Aorta (tissue), 5 donors: ENCODE measurements at regions not wholly inside any gene's neighbourhood (a gene's known extent, or its start where the extent isn't known, plus 50 kb on each side); places are given as distances from the start of the nearest gene placed in this dataset.

Source experiments
- ATAC-seq: fragments of 200-7000 bp; cut with Tn5 transposase; one replicate; pipeline ENCODE4 v1.9.1; 2022; ENCODE audit warnings: moderate library complexity; ENCODE audit not compliant: low FRiP score
- DNase-seq, 2 donors: peaks; one replicate each; pipeline ENCODE4 v3.0.0-alpha.2; 2020
- H3K27ac ChIP-seq, 2 donors: one replicate each; pipeline ENCODE4 v1.5.1; 2013; ENCODE audit warnings: low read length in 2 of 2, mild to moderate bottlenecking in 2 of 2, moderate library complexity in 2 of 2, control low read depth in 1 of 2, inconsistent platforms in 1 of 2, low read depth in 1 of 2
- H3K27me3 ChIP-seq, 2 donors: one replicate each; pipeline ENCODE4 v1.6.1; 2013; ENCODE audit warnings: control low read depth in 1 of 2, low read length in 1 of 2, mild to moderate bottlenecking in 1 of 2, moderate library complexity in 1 of 2; ENCODE audit not compliant: insufficient read depth in 2 of 2, control insufficient read depth in 1 of 2
- H3K36me3 ChIP-seq, 2 donors: one replicate each; pipeline ENCODE4 v1.6.1; 2013; ENCODE audit warnings: control low read depth in 1 of 2, low read length in 1 of 2, mild to moderate bottlenecking in 1 of 2; ENCODE audit not compliant: insufficient read depth in 2 of 2, control insufficient read depth in 1 of 2
- H3K4me1 ChIP-seq, 2 donors: one replicate each; pipeline ENCODE4 v1.6.1; 2013; ENCODE audit warnings: low read length in 2 of 2, control low read depth in 1 of 2, mild to moderate bottlenecking in 1 of 2, moderate library complexity in 1 of 2; ENCODE audit not compliant: insufficient read depth in 2 of 2, control insufficient read depth in 1 of 2
- H3K4me3 ChIP-seq, 2 donors: one replicate each; pipeline ENCODE4 v1.5.1; 2013; ENCODE audit warnings: low read length in 2 of 2, control low read depth in 1 of 2, mild to moderate bottlenecking in 1 of 2
- H3K9me3 ChIP-seq: one replicate; pipeline ENCODE4 v1.6.1; 2013; ENCODE audit warnings: mild to moderate bottlenecking, low read length; ENCODE audit not compliant: control insufficient read depth
- WGBS, 2 donors: extraction: QIAGEN DNeasy Blood & Tissue Kit; methylation state at CpG; one replicate each; pipeline ENCODE4 v1.1.7; 2013; 5-methylcytosine and 5-hydroxymethylcytosine counted together
- intact Hi-C, 2 donors: fragments of 100-400 bp; cut with DNase I; formaldehyde crosslinking; loops; one replicate each; pipeline versions ENCODE4 v1.14.2 to v1.15.0; 2022
- donor health status: healthy with polysubstance abuse.
- donor health status: Bipolar disorder and iron deficiency.
- donor health status: DM: no; HTN: no; CAD: no.
- donor health status: DM: no; HTN: no; CAD: no.
- donor health status: DM: yes; HTN: yes; CAD: no.

DNA sequence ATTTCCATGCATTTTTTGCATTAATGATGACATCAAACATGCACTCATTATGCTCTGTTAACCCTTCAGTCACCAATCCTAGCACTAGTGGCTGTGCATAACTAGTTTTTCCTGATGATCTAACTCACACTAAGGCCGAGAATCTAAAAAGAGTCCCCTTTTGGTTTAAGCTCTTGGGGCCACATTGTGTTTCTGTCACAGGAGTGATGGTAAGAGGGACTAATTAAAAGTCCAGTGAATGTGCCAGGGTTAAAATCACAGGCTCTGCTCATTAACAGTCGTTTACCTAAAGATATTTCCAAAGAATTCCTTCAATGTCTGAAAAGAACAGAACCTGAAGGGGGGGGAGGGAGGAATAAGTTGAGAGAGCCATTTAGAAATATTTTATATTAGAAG, 359.0 kb upstream of the ANKRD30A start:
- Histone ChIP-seq H3K27ac (no peak overlapping the region), H3K4me3 (no peak overlapping the region), H3K4me1 (no peaks in the 10 kb centered on the region), H3K9me3 (no peaks in the 10 kb centered on the region), H3K27me3 (no peaks in the 10 kb centered on the region), H3K36me3 (no peaks in the 10 kb centered on the region)
- no peak for ATAC-seq
- WGBS, 2 donors = 62 to 70% methylated on average over 2 of the region's 2 CpGs
- no peak for DNase-seq
- intact Hi-C loops = no loop called here

DNA sequence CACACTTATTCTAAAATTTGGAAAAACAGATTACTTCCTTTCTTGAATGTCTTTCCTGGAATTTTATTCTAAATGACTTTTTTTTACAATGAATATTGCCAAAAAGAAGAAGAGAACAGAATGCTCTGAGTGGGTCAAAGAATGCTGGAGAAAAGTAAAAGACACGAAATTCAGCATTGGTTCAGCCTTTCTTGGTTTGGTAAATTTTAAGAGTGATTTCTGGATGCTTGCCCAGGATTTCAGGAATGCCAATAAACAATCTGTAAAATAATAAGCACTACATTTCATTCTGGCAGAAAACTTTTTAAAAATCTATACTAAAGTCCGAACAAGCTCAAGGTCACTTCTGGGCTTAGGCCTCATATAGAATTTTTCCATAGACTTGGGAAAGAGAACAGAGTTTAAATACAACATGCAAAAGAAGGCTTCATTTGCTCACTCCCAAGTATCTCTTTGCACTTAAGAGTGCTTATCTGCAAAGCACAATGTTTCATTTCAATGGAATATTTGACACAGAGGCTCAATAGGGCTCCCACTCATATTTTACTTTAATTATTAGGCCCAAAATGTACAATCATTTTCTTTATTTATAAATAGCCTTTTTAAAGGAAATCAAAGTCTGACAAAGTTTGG, 359.5 kb upstream of the ANKRD30A start:
- Histone ChIP-seq H3K9me3 (no peaks in the 10 kb centered on the region), H3K4me1 (no peaks in the 10 kb centered on the region), H3K27me3 (no peaks in the 10 kb centered on the region), H3K27ac (no peak overlapping the region), H3K36me3 (no peaks in the 10 kb centered on the region), H3K4me3 (no peak overlapping the region)
- intact Hi-C loops = no loop called here
- WGBS, 2 donors = 10 to 11% methylated on average over 2 of the region's 2 CpGs
- DNase-seq (no peak), ATAC-seq (no peak)

DNA sequence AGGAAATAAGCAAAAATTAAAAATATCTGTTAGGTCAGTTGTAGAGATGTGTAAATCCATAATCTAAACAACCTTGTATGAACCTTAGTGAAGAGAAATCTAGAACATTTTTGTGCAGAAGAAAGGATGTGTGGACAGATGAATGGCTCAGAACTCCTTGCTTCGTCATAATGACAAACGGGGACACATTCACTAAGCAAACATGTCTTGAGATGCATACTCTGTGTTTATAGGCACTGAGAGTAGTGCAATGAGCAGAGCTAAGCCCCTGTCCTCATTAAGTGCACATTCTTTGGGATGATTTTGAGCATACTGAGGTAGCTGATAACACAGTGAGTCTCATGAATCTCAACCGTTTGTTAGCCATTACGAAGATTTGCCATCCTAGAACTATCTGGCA, 360.6 kb upstream of the ANKRD30A start:
- no peak for DNase-seq
- Histone ChIP-seq H3K27ac (no peak overlapping the region), H3K36me3 (no peaks in the 10 kb centered on the region), H3K27me3 (no peaks in the 10 kb centered on the region), H3K4me3 (no peak overlapping the region), H3K4me1 (no peaks in the 10 kb centered on the region), H3K9me3 (no peaks in the 10 kb centered on the region)
- intact Hi-C loops = no loop called here
- WGBS, 2 donors = 91 to 92% methylated on average over 4 of the region's 4 CpGs
- no peak for ATAC-seq

DNA sequence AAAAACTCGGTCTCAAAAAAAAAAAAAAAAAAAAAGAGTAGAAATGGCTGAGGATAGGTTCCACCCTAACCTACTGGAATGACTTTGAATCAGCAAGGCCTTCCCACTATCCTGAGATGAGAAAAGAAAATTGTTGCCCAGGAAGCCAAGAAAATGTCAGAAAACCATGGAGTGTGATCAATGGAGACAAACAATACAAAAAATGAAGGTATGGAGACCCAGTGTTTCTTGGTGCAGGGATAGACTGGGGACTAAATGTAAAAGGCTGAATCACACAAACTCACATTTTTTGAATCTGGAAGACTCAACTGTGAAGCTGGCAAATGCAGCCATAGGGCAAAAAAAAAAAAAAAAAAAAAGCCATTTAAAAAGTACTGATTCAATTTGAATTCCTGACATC, 364.3 kb upstream of the ANKRD30A start:
- no peak for DNase-seq
- Histone ChIP-seq H3K9me3 (no peaks in the 10 kb centered on the region), H3K27ac (no peak overlapping the region), H3K4me1 (peaks cover 0 to 3% of the 10 kb centered on the region in 2 donors), H3K36me3 (no peaks in the 10 kb centered on the region), H3K27me3 (no peaks in the 10 kb centered on the region), H3K4me3 (no peak overlapping the region)
- WGBS, 2 donors = 97 to 100% methylated on average over 1 of the region's 1 CpG
- ATAC-seq = no peak
- intact Hi-C loops = no loop called here

DNA sequence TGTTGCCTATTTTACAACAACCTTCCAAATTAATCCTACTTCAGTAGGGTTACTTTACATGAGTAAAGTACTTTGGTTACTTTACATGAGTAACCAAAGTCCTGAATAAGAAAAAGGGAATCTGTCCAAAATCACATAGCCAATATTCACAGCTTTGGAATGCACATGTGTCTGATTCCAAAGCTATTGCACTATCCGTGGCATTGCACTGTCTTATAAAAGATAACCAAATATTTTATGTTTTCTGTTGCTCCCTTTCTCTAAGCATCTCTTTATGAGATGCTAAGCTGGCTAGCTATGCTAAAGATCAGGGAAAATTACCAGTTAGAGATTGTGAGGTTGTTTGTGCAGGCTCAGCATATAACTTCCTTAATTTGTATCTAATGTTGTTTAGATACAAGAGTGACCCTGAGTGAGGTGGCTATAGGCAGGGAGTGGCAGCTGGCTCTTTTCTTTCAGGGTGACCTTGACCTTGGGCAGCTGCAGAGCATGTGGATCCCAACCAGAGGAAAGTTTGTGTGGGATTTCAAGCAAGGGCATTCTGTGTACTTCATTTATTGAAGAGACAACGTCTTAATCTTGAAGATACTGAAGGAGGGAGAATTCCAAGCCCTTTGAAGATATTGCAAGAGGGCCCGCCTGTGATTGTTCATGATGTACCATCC, 366.1 kb upstream of the ANKRD30A start:
- H3K27ac ChIP-seq = no peak overlapping the region
- ATAC-seq = no peak
- DNase-seq = no peak
- H3K36me3 ChIP-seq = no peaks in the 10 kb centered on the region
- WGBS, 2 donors = 58 to 59% methylated on average over 3 of the region's 3 CpGs
- no peaks in the 10 kb centered on the region for H3K27me3 ChIP-seq
- no peak overlapping the region for H3K4me3 ChIP-seq
- intact Hi-C loops = no loop called here
- H3K4me1 ChIP-seq = peaks cover 0 to 3% of the 10 kb centered on the region in 2 donors
- H3K9me3 ChIP-seq = no peaks in the 10 kb centered on the region

DNA sequence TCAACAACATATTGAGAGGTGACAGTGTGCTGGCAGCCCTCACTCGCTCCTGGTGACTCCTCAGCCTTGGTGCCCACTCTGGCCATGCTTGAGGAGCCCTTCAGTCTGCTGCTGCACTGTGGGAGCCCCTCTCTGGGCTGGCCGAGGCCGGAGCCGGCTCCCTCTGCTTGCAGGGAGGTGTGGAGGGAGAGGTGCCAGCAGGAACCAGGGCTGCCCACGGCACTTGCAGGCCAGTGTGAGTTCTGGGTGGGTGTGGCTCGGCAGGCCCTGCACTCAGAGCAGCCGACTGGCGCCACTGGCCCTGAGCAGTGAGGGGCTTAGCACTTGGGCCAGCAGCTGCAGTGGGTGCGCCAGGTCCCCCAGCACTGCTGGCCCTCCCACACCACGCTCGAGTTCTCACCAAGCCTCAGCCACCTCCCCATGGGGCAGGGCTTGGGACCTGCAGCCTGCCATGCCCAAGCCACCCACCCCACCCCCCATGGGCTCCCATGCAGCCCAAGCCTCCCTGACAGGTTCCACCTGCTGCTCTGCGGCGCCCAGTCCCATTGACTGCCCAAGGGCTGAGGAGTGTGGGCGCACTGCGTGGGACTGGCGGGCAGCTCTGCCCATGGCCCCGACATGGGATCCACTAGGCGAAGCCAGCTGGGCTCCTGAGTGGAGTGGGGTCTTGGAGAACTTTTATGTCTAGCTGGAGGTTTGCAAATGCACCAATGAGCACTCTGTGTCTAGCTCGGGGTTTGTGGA, 377.1 kb upstream of the ANKRD30A start:
- H3K27ac ChIP-seq = no peak overlapping the region
- no peak for DNase-seq
- no peaks in the 10 kb centered on the region for H3K27me3 ChIP-seq
- no peak overlapping the region for H3K4me3 ChIP-seq
- 95 to 99% methylated on average over 13 to 19 of the region's 19 CpGs for WGBS, 2 donors
- no peaks in the 10 kb centered on the region for H3K36me3 ChIP-seq
- H3K9me3 ChIP-seq = no peaks in the 10 kb centered on the region
- intact Hi-C loops = no loop called here
- peak; percentile 46 for ATAC-seq
- H3K4me1 ChIP-seq = no peaks in the 10 kb centered on the region

DNA sequence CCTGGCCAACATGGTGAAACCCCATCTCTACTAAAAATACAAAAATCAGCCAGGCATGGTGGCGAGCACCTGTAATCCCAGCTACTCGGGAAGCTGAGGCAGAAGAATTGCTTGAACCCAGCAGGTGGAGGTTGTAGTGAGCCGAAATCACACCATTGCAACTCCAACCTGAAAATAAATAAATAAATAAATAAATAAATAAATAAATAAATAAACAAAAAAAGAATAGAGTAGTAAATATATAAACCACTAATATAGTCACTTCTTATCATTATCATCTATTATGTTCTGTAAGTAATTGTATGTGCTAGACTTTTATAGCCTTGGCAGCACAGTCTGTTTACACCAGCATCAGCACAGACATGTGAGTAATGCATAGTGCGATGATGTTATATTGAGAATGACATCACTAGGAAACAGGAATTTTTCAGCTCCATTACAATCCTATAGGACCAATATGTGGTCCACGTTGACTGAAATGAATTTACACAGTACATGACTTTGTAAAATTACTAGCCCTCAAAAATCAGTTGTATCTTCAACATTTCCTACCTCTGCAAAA, 385.4 kb upstream of the ANKRD30A start:
- Histone ChIP-seq H3K4me1 (no peaks in the 10 kb centered on the region), H3K27ac (no peak overlapping the region), H3K9me3 (no peaks in the 10 kb centered on the region), H3K4me3 (no peak overlapping the region), H3K36me3 (no peaks in the 10 kb centered on the region), H3K27me3 (no peaks in the 10 kb centered on the region)
- DNase-seq (no peak), ATAC-seq (no peak)
- intact Hi-C loops = no loop called here
- WGBS, 2 donors = 94 to 95% methylated on average over 5 of the region's 5 CpGs

DNA sequence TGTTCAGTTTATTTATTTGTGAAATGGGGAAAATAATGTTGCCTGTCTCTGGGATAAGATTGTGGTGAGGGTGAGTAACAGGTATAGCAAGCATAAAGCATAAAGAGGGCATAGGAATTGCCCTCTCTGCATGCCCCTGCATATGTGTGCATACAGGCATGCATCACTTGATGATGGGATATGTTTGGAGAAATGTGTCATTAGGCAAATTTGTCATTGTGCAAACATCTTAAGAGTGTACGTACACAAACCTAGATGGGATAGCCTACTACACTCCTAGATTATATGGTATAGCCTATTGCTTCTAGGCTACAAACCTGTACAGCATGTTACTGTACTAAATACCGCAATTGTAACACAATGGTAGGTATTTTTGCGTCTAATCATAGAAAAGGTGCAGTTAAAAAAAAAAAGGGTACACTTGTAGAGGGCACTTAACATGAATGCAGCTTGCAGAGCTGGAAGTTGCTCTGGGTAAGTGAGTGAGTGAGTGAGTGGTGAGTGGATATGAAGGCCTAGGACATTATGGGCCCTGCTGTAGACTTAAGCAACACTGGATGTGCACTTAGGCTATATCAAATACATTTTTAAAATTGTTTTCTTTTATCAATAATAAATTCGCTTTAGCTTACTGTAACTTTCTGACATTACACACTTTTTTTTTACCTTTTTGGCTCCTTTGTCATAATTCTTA, 386.5 kb upstream of the ANKRD30A start:
- H3K36me3 ChIP-seq = no peaks in the 10 kb centered on the region
- H3K27me3 ChIP-seq = no peaks in the 10 kb centered on the region
- intact Hi-C loops = no loop called here
- no peak overlapping the region for H3K27ac ChIP-seq
- 96 to 99% methylated on average over 4 of the region's 4 CpGs for WGBS, 2 donors
- H3K9me3 ChIP-seq = no peaks in the 10 kb centered on the region
- DNase-seq (no peak), ATAC-seq (no peak)
- no peaks in the 10 kb centered on the region for H3K4me1 ChIP-seq
- no peak overlapping the region for H3K4me3 ChIP-seq
